ENCODE measurements at regions not wholly inside any gene's neighbourhood (a gene's known extent, or its start where the extent isn't known, plus 50 kb on each side); places are given as distances from the start of the nearest gene placed in this dataset.
"Not testable (repeated sequence)": the region's sequence is repeated elsewhere in the genome, so short reads cannot be mapped to it uniquely, and the experiment has no call there.

GRCh38 chr7:149682038-149682437, 91.3 kb downstream of the ZNF467 start:
- DNase-seq = no peak

- DNase-seq = no peak
These were observed 92.1 kb downstream of the ZNF467 start for GRCh38 chr7:149681274-149681673.

GRCh38 chr7:149680331-149681025, 92.9 kb downstream of the ZNF467 start:
- DNase-seq = peak; percentile 61

GRCh38 chr7:149674728-149675385, 98.5 kb downstream of the ZNF467 start:
- not testable (repeated sequence) for DNase-seq

- DNase-seq = no peak
These were observed 100.4 kb downstream of the ZNF467 start for GRCh38 chr7:149673006-149673405.

- peak; percentile 58 for DNase-seq
These were observed 103.1 kb downstream of the ZNF467 start for GRCh38 chr7:149670288-149670687.

- peak; percentile 16 for DNase-seq
These were observed 104.1 kb downstream of the ZNF467 start for GRCh38 chr7:149669121-149669818.

- DNase-seq = no peak
These were observed 106.9 kb downstream of the ZNF467 start for GRCh38 chr7:149666360-149666945.

- not testable (repeated sequence) for DNase-seq
These were observed 107.8 kb downstream of the ZNF467 start for GRCh38 chr7:149665618-149666017.

GRCh38 chr7:149664666-149665065, 108.7 kb downstream of the ZNF467 start:
- DNase-seq = no peak

GRCh38 chr7:149664176-149664575, 109.2 kb downstream of the ZNF467 start:
- no peak for DNase-seq

GRCh38 chr7:149662591-149663095, 110.7 kb downstream of the ZNF467 start:
- peak; percentile 49 for DNase-seq

- DNase-seq = no peak
These were observed 117.6 kb downstream of the ZNF467 start for GRCh38 chr7:149655784-149656183.

- no peak for DNase-seq
These were observed 118.8 kb downstream of the ZNF467 start for GRCh38 chr7:149654588-149654987.

GRCh38 chr7:149650190-149650589, 123.2 kb downstream of the ZNF467 start:
- DNase-seq = not testable (repeated sequence)

- DNase-seq = no peak
These were observed 128.6 kb downstream of the ZNF467 start for GRCh38 chr7:149644754-149645153.

- no peak for DNase-seq
These were observed 130.8 kb downstream of the ZNF467 start for GRCh38 chr7:149642589-149642988.

- no peak for DNase-seq
These were observed 134.6 kb downstream of the ZNF467 start for GRCh38 chr7:149638566-149639320.

- DNase-seq = no peak
These were observed 135.3 kb downstream of the ZNF467 start for GRCh38 chr7:149637911-149638565.

GRCh38 chr7:149635561-149636329, 137.6 kb downstream of the ZNF467 start:
- no peak for DNase-seq
